ENCODE measurements at regions not wholly inside any gene's neighbourhood (a gene's known extent, or its start where the extent isn't known, plus 50 kb on each side); places are given as distances from the start of the nearest gene placed in this dataset.

DNA sequence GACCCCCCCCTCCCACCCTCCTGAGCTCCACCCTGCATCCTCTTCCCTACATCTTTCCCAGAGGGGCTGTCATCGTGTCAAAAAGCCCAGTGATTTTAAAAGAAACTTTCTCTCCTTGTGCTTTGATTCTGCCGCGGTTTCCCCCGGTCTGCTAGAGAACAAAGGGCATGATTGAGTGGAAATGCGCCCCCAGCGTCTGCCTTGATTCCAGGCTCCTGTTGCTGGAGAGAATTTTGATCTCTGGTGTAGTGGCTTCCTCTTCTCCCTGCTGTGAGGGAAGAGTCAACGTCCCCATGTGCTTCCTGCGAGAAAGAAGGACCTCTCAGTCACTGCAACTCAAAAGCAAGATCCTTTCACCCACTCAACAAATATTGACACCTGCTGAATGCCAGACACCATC is 61.9 kb upstream of the RAPGEF1 start:
- TF ChIP-seq, protein P1, sequence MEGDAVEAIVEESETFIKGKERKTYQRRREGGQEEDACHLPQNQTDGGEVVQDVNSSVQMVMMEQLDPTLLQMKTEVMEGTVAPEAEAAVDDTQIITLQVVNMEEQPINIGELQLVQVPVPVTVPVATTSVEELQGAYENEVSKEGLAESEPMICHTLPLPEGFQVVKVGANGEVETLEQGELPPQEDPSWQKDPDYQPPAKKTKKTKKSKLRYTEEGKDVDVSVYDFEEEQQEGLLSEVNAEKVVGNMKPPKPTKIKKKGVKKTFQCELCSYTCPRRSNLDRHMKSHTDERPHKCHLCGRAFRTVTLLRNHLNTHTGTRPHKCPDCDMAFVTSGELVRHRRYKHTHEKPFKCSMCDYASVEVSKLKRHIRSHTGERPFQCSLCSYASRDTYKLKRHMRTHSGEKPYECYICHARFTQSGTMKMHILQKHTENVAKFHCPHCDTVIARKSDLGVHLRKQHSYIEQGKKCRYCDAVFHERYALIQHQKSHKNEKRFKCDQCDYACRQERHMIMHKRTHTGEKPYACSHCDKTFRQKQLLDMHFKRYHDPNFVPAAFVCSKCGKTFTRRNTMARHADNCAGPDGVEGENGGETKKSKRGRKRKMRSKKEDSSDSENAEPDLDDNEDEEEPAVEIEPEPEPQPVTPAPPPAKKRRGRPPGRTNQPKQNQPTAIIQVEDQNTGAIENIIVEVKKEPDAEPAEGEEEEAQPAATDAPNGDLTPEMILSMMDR (IDR thresholded peaks at IDR 0.05), result no peak
- no peak for TF ChIP-seq POLR2A (IDR thresholded peaks at IDR 0.05)
